ENCODE measurements at regions not wholly inside any gene's neighbourhood (a gene's known extent, or its start where the extent isn't known, plus 50 kb on each side); places are given as distances from the start of the nearest gene placed in this dataset.
A peak's percentile ranks its signal among the peaks of the same experiment; 100 is the strongest.

DNA sequence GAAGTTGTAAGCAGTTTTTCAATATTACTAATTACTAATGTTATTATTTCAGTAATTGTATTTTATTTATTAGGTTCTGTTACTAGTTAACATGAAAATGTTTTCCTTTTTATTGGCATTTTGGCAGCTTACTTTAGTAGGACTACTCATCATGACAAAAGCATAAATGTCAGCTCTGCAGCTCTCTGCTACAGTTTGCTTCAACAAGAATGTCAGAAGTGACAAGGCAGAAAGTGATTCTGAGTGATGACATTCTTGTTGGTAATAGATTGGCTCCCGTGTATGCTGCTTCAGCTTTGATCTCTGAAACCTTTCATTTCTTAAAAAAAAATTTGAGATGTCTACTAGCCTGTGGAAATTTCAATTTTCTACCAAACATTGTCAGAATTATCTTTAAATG lies 1193.9 kb downstream of the FSTL5 start:
- H3K9me3 Mint-ChIP-seq, result peaks cover 11% of the 10 kb centered on the region
- no peak overlapping the region for H3K27ac Mint-ChIP-seq
- H3K4me3 Mint-ChIP-seq, result no peak overlapping the region
- H3K36me3 Mint-ChIP-seq, result no peaks in the 10 kb centered on the region
- no peaks in the 10 kb centered on the region for H3K4me1 Mint-ChIP-seq (ENCODE audit: low read depth in 2 of 2)
- DNase-seq (ENCODE audit: low spot score) (no peak), ATAC-seq (no peak)
- H3K27me3 Mint-ChIP-seq, result no peaks in the 10 kb centered on the region

DNA sequence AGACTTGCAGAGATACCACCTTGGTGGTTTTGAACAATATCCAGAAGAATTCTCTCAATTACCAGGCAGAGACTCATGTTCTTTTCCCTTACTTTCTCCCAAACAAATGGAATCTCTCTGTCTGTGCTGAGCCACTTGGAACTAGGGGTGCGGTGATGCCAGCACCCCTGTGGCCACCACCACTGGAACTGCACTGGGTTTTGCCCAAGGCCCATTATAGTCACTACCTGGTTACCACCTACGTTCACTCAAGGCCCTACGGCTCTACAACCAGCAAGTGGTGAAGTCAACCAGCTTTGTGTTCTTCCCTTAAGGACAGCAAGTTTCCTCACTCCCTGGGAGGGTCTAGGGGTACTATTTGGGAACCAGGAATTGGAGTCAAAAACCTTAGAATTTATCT lies 1183.7 kb downstream of the FSTL5 start:
- Mint-ChIP-seq H3K27me3 (no peaks in the 10 kb centered on the region), H3K9me3 (peaks cover 11% of the 10 kb centered on the region), H3K27ac (no peak overlapping the region), H3K4me3 (no peak overlapping the region), H3K36me3 (peaks cover 6% of the 10 kb centered on the region), H3K4me1 (ENCODE audit: low read depth in 2 of 2) (no peaks in the 10 kb centered on the region)
- ATAC-seq (no peak), DNase-seq (ENCODE audit: low spot score) (no peak)

DNA sequence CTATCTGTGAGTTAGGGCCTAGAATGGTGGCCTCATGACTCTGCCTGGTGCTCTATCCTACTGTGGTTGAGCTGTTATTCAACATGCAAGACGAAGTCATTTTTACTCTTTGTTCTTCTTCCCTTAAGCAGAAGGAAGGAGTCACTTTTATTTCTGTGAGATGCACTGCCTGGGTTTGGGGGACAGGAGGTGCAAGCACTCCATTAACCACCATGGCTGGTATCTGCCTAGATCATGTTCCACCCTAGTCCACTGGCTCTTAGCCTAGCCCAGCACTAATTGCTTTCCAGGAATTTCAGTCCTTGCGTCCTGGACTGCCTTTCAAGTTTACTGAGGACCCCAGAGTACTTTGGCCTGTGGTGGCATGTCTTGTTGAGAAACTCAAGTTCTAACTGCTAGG lies 1182.7 kb downstream of the FSTL5 start:
- Mint-ChIP-seq H3K9me3 (peaks cover 11% of the 10 kb centered on the region), H3K27ac (no peak overlapping the region), H3K36me3 (peaks cover 6% of the 10 kb centered on the region), H3K4me3 (no peak overlapping the region), H3K27me3 (no peaks in the 10 kb centered on the region), H3K4me1 (ENCODE audit: low read depth in 2 of 2) (no peaks in the 10 kb centered on the region)
- ATAC-seq (peak in 1 of 2 donors; percentile 24), DNase-seq (ENCODE audit: low spot score) (no peak)

DNA sequence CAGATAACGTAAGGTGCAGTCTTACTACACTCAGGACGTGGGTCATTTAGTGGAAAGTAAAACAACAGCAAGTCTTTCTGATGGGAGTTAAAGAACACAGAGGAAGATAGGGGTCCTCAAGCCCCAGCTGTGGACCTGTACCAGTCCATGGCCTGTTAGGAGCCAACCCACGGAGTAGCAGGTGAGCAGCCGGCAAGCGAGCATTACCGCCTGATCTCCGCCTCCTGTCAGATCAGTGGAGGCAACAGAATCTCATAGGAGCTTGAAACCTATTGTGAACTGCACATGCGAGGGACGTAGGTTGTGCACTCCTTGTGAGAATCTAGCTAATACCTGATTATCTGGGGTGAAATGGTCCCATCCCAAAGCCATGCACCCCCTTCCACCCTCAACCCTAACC lies 1180.8 kb downstream of the FSTL5 start:
- ATAC-seq, result no peak

DNA sequence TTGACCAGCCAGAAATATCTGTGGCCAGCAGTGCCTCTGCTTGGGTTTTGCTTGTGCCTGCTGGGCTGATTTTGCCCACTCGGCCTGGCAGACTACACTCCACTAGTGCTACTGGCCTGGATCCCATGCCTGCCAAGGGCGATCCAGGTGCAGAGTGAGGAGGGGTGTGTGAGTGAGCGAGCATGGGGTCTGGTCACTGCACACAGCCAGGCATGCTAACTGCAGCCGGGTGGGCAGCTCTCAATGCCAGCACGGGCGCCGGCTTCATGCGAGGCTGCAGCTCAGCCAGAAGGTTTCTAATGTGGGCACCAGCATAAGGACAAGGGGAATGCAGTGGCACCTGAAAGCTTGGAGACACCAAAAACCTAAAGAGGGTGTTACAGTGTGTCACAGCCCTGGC lies 1161.4 kb downstream of the FSTL5 start:
- no peak overlapping the region for H3K4me3 Mint-ChIP-seq
- H3K27ac Mint-ChIP-seq, result no peak overlapping the region
- no peaks in the 10 kb centered on the region for H3K36me3 Mint-ChIP-seq
- DNase-seq (ENCODE audit: low spot score) (no peak), ATAC-seq (no peak)
- no peaks in the 10 kb centered on the region for H3K4me1 Mint-ChIP-seq (ENCODE audit: low read depth in 2 of 2)
- H3K27me3 Mint-ChIP-seq, result no peaks in the 10 kb centered on the region
- H3K9me3 Mint-ChIP-seq, result no peaks in the 10 kb centered on the region

More for the DNA sequence above, 1180.8 kb downstream of the FSTL5 start:
- Mint-ChIP-seq H3K9me3 (peaks cover 11% of the 10 kb centered on the region), H3K4me1 (ENCODE audit: low read depth in 2 of 2) (no peaks in the 10 kb centered on the region), H3K27ac (no peak overlapping the region), H3K36me3 (peaks cover 6% of the 10 kb centered on the region), H3K27me3 (no peaks in the 10 kb centered on the region), H3K4me3 (no peak overlapping the region)
- no peak for DNase-seq (ENCODE audit: low spot score)

DNA sequence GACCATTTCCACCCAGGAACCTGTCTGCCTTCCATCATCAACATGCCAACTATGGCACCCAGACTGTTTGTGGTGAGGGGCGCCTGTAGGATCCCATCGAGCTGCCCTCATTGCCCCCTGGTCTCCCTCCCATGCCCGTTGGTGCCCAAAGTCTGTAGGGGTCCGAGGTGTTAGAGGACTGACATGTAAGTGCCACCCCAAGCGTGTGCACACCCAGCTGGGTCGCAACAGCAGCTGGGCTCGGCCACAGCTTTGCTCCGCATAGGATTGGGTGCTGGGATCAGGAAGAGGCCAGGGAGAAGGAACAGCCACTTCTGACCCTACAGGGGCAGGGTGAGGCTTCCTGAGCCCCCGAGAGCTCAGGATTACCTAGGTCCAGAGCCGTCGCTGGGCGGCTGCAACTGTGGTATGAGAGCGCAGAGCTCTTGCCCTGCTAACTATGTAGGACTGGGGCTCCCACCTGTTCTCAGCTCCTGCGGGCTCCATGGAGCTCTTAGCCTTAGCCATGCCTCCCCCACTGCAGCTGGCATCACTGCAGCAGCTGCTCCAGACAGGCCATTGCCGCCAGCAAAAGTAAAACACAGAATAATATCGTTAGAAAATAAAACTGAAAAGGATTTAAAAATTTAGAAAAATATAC lies 1160.3 kb downstream of the FSTL5 start:
- Mint-ChIP-seq H3K9me3 (peaks cover 3% of the 10 kb centered on the region), H3K27ac (no peak overlapping the region), H3K27me3 (no peaks in the 10 kb centered on the region), H3K4me1 (ENCODE audit: low read depth in 2 of 2) (no peaks in the 10 kb centered on the region), H3K36me3 (no peaks in the 10 kb centered on the region), H3K4me3 (no peak overlapping the region)
- DNase-seq (ENCODE audit: low spot score) (no peak), ATAC-seq (no peak)

DNA sequence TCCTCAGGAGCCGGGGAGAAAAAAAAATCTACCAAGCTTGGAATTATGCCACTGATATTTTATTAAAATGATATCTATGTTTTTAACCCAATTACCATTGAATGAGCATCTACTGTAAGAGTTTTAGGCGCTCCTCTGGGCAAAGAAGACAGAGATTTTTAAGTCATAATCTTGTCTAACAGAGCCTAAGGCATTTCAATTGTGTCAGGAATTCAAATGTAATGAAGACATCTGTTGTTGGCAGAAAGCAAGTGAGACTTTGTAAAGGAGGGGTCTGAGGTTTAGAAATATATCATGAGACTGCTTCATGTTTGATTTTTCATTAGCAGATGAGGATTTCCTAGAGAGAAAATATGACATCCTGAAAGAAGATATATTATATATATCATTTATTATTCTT lies 1158.1 kb downstream of the FSTL5 start:
- H3K9me3 Mint-ChIP-seq, result peaks cover 3% of the 10 kb centered on the region
- H3K27ac Mint-ChIP-seq, result no peak overlapping the region
- DNase-seq (ENCODE audit: low spot score), result no peak
- H3K4me3 Mint-ChIP-seq, result no peak overlapping the region
- ATAC-seq, result no peak
- no peaks in the 10 kb centered on the region for H3K4me1 Mint-ChIP-seq (ENCODE audit: low read depth in 2 of 2)
- H3K27me3 Mint-ChIP-seq, result no peaks in the 10 kb centered on the region
- H3K36me3 Mint-ChIP-seq, result no peaks in the 10 kb centered on the region

DNA sequence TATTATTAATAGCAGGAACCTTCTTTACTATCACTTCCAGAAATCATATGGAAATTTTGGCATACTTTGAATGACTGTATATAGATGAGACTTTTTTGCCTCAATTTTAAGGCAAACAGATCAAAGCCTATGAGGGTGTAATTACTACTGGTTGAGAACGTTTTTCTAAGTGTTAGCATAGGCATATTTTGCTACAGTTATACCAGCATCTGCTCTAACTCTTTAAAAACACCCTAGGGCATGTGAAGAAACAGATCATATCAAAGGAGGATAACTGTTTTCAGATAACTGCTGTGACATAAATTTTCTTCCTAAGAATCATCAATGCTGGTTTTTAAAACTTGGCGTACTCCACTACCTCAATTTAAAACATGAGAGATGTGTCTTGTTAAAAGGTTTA lies 1155.3 kb downstream of the FSTL5 start:
- no peak overlapping the region for H3K4me3 Mint-ChIP-seq
- H3K4me1 Mint-ChIP-seq (ENCODE audit: low read depth in 2 of 2), result no peaks in the 10 kb centered on the region
- no peak for DNase-seq (ENCODE audit: low spot score)
- no peaks in the 10 kb centered on the region for H3K36me3 Mint-ChIP-seq
- ATAC-seq, result no peak
- H3K27ac Mint-ChIP-seq, result no peak overlapping the region
- H3K9me3 Mint-ChIP-seq, result peaks cover 3% of the 10 kb centered on the region
- H3K27me3 Mint-ChIP-seq, result no peaks in the 10 kb centered on the region

DNA sequence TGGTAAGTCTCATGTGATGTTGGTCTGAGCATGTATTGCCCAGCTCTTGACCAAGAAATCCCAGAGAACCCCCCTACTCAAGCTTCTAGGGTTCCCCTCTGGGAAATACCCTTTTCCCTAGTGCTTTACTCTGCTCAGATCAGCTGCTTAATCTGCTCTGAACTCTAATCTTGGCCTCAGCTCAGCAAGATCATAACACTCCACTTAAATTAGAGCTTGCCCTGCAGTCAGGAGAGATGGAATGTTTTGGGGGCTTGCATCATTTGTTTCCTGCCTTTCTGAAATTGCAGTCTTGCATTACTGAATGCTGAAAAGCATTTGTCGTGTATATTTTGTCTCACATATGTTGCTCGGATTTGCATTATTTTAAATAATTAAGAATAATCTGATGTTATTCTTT lies 1153.6 kb downstream of the FSTL5 start:
- Mint-ChIP-seq H3K9me3 (peaks cover 3% of the 10 kb centered on the region), H3K27me3 (no peaks in the 10 kb centered on the region), H3K27ac (no peak overlapping the region), H3K4me1 (ENCODE audit: low read depth in 2 of 2) (no peaks in the 10 kb centered on the region), H3K36me3 (no peaks in the 10 kb centered on the region), H3K4me3 (no peak overlapping the region)
- ATAC-seq (no peak), DNase-seq (ENCODE audit: low spot score) (no peak)

All from natural killer cell treated with Interleukin-12 subunit alpha and Interleukin-12 subunit beta and Interleukin-15 and Interleukin-18, amount 100 ng/mL, for 72 hours (primary cell).